ENCODE measurements at regions not wholly inside any gene's neighbourhood (a gene's known extent, or its start where the extent isn't known, plus 50 kb on each side); places are given as distances from the start of the nearest gene placed in this dataset.

DNA sequence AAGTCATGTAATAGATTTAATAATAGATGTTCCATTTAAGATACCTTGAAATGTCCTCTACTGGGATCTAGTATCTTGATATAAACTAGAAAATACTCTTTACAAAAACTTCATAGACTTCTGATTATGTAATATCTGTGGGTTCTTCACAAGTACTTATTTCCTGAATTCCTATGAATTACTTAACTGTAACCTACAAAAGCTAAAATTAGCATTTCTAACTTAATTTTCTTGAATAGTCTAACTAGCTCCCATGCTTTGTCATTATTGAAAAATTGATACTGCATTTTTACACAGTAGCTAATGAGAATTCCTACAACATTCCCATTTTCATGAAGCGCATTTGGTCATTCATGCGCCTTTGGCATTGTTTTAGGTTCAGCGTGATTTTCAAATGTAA is 1828.2 kb downstream of the MAT2B start:
- Histone ChIP-seq H3K4me2 (ENCODE audit: control insufficient read depth, insufficient read depth) (no peak overlapping the region), H2AFZ (ENCODE audit: control insufficient read depth, low read depth, low read length) (no peak overlapping the region), H3K27me3 (replicated peaks in 1 of 2; ENCODE audit: control insufficient read depth in 2 of 2, insufficient read depth in 2 of 2, low read length in 1 of 2) (no peaks in the 10 kb centered on the region), H4K20me1 (ENCODE audit: control insufficient read depth, insufficient read depth) (no peaks in the 10 kb centered on the region), H3K4me3 (no peak overlapping the region), H3K4me1 (ENCODE audit: control insufficient read depth, insufficient read depth, low read length) (no peaks in the 10 kb centered on the region), H3K9ac (ENCODE audit: control insufficient read depth, insufficient read depth, low read length) (no peak overlapping the region), H3K9me3 (replicated peaks; ENCODE audit: control insufficient read depth, insufficient read depth, low read length) (no peaks in the 10 kb centered on the region), H3K27ac (ENCODE audit: control insufficient read depth, insufficient read depth) (no peak overlapping the region), H3K79me2 (ENCODE audit: control insufficient read depth, insufficient read depth, low read length) (no peaks in the 10 kb centered on the region), H3K36me3 (ENCODE audit: control insufficient read depth in 2 of 2, insufficient read depth in 2 of 2, low read length in 1 of 2) (no peaks in the 10 kb centered on the region)
- intact Hi-C loops (cut with micrococcal nuclease; ENCODE audit: unreplicated experiment) = no loop called here
- FAIRE-seq = no peak
- 67% methylated on average over 3 of the region's 3 CpGs for WGBS (ENCODE audit: insufficient coverage, insufficient replicate concordance, low lambda C conversion rate, missing lambda C conversion rate)
- DNase-seq (ENCODE audit: low read depth, low spot score) = no peak
- ChIA-PET CTCF (no interaction called here), RAD21 (ENCODE audit: unreplicated experiment) (no interaction called here), POLR2A (no interaction called here), SMC1A (ENCODE audit: uncharacterized antibody, unreplicated experiment) (interaction anchor here (1.0 kb wide), 1 partner anchor 30 kb away, joined by 6 read pairs; no protein-coding TSS in a partner anchor)
- TF ChIP-seq SMARCA5 (IDR thresholded peaks at IDR 0.05) (no peak), BHLHE40 (IDR thresholded peaks at IDR 0.05; ENCODE audit: borderline replicate concordance in 1 of 2, low read depth in 2 of 2, low read length in 1 of 2) (no peak), HCFC1 (IDR thresholded peaks at IDR 0.05; ENCODE audit: low read length) (no peak), LARP7 (IDR thresholded peaks at IDR 0.05) (no peak), SMC3 (IDR thresholded peaks at IDR 0.05; ENCODE audit: borderline replicate concordance, low read length) (no peak), NR2C1 (IDR thresholded peaks at IDR 0.05) (no peak), FOS (IDR thresholded peaks at IDR 0.05; ENCODE audit: borderline replicate concordance, extremely low read depth, insufficient read length) (no peak), ETV6 (conservative IDR thresholded peaks at IDR 0.05 in 1 of 2, IDR thresholded peaks at IDR 0.05 in 1 of 2; ENCODE audit: borderline replicate concordance in 1 of 2, low read depth in 1 of 2) (no peak), RAD51 (IDR thresholded peaks at IDR 0.05) (no peak)
- TF ChIP-seq, protein P1, sequence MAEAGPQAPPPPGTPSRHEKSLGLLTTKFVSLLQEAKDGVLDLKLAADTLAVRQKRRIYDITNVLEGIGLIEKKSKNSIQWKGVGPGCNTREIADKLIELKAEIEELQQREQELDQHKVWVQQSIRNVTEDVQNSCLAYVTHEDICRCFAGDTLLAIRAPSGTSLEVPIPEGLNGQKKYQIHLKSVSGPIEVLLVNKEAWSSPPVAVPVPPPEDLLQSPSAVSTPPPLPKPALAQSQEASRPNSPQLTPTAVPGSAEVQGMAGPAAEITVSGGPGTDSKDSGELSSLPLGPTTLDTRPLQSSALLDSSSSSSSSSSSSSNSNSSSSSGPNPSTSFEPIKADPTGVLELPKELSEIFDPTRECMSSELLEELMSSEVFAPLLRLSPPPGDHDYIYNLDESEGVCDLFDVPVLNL (IDR thresholded peaks at IDR 0.05; ENCODE audit: low read depth, low read length) = no peak
- BruUV-seq (replicated peaks) = no TSS peak
- no peak for ATAC-seq
- in situ Hi-C loops (cut with MboI) = no loop called here

Measured in GM12878 (cell line).